GM13977 (cell line): ENCODE measurements at regions not wholly inside any gene's neighbourhood (a gene's known extent, or its start where the extent isn't known, plus 50 kb on each side); places are given as distances from the start of the nearest gene placed in this dataset.

Experiments
- DNase-seq: peaks from one replicate; pipeline ENCODE4 v3.0.0; 2012; ENCODE audit warnings: low spot score
- CTCF ChIP-seq: IDR thresholded peaks from 2 replicates; pipeline ENCODE4 v1.5.1; 2012; ENCODE audit warnings: mild to moderate bottlenecking, control low read depth; ENCODE audit not compliant: insufficient read depth; ENCODE audit errors: extremely low read depth, missing control alignments
- in situ Hi-C: fragments of 300-500 bp; cut with MboI; formaldehyde crosslinking; loops from one replicate; pipeline ENCODE4 v1.12.0; 2022; ENCODE audit warnings: low sequenced_read_pairs, low pct_unique_long_range_greater_than_20kb, mixed read lengths, inconsistent platforms; ENCODE audit not compliant: unreplicated experiment

GRCh38 chrX:40325161-40325560 lies 227.4 kb upstream of the BCOR start:
- in situ Hi-C loops, result no loop called here
- TF ChIP-seq CTCF, result no peak

DNA sequence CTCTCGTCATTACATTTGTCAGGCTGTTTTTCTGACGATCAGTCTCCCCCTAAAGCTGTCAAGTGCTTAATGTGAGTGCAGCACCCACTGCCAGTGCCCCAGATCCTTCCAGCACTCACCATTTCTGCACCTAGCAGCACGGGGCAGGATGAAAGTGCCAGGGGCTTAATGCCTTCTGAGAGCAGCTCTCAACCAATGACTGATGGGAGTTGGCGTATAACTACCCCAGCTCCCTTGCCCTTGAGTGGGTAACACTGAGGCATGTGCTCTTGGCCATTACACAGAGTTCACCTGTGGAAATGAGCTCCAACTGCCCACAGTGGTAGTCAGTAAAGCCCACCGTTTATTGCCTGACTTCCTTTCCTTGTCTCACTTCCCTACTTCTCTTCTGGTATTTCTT lies 226.2 kb upstream of the BCOR start:
- in situ Hi-C loops, result no loop called here
- no peak for DNase-seq
- TF ChIP-seq CTCF, result no peak

More at GRCh38 chrX:40325161-40325560, 227.4 kb upstream of the BCOR start:
- no peak for DNase-seq

DNA sequence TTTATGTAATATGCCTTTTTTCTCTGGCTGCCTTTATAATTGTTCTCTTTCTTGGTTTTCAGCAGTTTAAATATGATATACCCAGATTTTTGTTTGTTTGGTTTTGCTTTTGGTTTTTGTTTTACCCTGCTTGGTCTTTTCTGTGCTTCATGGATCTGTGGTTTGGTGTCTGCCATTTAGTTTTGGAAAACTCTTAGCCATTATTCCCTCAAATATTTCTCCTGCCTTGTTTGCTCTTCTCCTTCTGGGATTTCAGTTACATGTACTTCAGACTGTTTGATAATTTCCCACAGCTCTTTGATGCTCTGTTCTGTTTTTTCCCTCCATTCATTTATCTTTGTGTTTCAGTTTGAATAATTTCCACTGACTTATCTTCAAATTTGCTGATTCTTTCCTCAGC lies 223.1 kb upstream of the BCOR start:
- in situ Hi-C loops, result no loop called here
- no peak for TF ChIP-seq CTCF

DNA sequence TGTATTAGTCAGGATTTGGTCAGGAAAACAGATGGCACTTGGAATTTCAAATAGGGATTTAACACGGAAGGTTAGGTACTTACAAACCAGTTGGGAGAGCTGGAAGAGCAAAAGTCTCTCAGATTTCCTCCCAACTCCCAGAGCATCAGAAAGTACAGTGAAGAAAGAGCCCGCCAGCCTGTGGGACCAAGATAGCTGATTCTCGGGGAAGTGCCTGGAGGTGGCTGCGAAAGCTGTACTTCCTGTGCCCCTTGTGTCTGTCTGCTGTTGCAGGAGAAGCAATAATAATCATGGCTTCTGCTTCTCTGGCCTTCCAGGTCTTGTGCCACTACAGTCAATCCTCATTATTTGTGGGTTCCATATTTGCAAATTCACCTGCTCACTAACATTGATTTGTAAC lies 221.0 kb upstream of the BCOR start:
- no peak for TF ChIP-seq CTCF
- DNase-seq, result no peak
- in situ Hi-C loops, result no loop called here

More for the DNA sequence above, 223.1 kb upstream of the BCOR start:
- DNase-seq, result no peak

DNA sequence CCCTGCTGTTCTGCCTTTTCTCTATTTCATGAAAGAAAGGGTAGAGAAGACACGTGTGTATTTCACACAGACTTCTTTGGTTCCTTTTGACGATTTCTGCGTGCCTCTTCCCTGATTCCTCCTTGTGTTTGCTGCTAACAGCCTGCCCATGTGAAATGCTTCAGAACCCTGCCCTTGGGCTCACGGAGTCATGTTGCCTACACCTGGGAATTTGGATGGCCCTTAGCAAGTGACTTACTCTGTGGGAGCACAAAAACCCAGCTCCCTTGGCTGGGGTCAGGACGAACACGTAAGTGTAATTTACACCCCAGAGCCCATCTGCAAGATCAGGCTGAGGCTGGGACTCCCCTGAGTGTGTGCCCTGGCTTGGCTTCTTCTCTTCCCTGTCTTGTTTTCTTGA lies 220.3 kb upstream of the BCOR start:
- DNase-seq, result no peak
- in situ Hi-C loops, result no loop called here

GRCh38 chrX:40316502-40316901 lies 218.7 kb upstream of the BCOR start:
- no peak for DNase-seq
- in situ Hi-C loops, result no loop called here
- no peak for TF ChIP-seq CTCF

More for the DNA sequence above, 220.3 kb upstream of the BCOR start:
- no peak for TF ChIP-seq CTCF

DNA sequence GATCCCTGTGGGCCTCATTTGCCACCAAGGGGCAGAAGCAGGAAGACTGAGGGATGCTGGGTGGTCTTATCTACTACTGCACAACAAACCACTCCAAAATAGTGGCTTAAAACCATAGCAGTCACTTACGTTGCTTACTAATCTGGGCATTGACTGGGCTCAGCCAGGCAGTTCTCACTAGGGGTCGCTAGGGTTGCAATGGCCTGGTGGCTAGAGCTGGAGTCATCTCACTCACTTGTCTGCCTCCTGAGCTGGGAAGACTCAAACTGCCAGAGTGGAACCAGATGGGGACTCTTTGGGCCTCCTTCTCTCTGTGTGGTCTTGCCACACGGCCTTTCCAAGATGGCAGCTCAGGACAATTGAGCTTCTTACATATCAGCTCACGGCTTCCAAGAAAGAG lies 216.3 kb upstream of the BCOR start:
- peak; percentile 4 for TF ChIP-seq CTCF
- DNase-seq, result no peak
- in situ Hi-C loops, result no loop called here
